HG03108 (cell line): ENCODE measurements at regions not wholly inside any gene's neighbourhood (a gene's known extent, or its start where the extent isn't known, plus 50 kb on each side); places are given as distances from the start of the nearest gene placed in this dataset.
"Not testable (repeated sequence)": the region's sequence is repeated elsewhere in the genome, so short reads cannot be mapped to it uniquely, and the experiment has no call there.

ENCODE experiments used
- ATAC-seq: cut with Tn5 transposase; IDR thresholded peaks from one replicate; pipeline ENCODE4 v1.9.1; 2021; ENCODE audit warnings: moderate library complexity; ENCODE audit not compliant: unreplicated experiment

GRCh38 chr1:163633366-163633765, 311.6 kb downstream of the NUF2 start:
- no peak for ATAC-seq

DNA sequence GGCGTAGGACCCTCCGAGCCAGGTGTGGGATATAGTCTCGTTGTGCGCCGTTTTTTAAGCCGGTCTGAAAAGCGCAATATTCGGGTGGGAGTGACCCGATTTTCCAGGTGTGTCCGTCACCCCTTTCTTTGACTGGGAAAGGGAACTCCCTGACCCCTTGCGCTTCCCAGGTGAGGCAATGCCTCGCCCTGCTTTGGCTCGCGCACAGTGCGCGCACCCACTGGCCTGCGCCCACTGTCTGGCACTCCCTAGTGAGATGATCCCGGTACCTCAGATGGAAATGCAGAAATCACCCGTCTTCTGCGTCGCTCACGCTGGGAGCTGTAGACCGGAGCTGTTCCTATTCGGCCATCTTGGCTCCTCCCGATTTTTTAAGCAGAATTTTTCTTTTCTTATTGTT, 323.9 kb downstream of the NUF2 start:
- not testable (repeated sequence) for ATAC-seq

GRCh38 chr1:163650624-163651023, 328.9 kb downstream of the NUF2 start:
- ATAC-seq, result no peak

GRCh38 chr1:163652441-163652840, 330.7 kb downstream of the NUF2 start:
- ATAC-seq, result no peak

- ATAC-seq, result no peak
Measured at GRCh38 chr1:163655565-163655964, 333.8 kb downstream of the NUF2 start.

GRCh38 chr1:163656095-163656759, 334.5 kb downstream of the NUF2 start:
- no peak for ATAC-seq

GRCh38 chr1:163657719-163658118, 336.0 kb downstream of the NUF2 start:
- no peak for ATAC-seq

- ATAC-seq, result no peak
Measured at GRCh38 chr1:163661391-163661790, 339.6 kb downstream of the NUF2 start.

GRCh38 chr1:163664671-163665335, 343.0 kb downstream of the NUF2 start:
- no peak for ATAC-seq

GRCh38 chr1:163668472-163668871, 346.7 kb downstream of the NUF2 start:
- no peak for ATAC-seq

- no peak for ATAC-seq
Measured at GRCh38 chr1:163670989-163671757, 349.4 kb downstream of the NUF2 start.

DNA sequence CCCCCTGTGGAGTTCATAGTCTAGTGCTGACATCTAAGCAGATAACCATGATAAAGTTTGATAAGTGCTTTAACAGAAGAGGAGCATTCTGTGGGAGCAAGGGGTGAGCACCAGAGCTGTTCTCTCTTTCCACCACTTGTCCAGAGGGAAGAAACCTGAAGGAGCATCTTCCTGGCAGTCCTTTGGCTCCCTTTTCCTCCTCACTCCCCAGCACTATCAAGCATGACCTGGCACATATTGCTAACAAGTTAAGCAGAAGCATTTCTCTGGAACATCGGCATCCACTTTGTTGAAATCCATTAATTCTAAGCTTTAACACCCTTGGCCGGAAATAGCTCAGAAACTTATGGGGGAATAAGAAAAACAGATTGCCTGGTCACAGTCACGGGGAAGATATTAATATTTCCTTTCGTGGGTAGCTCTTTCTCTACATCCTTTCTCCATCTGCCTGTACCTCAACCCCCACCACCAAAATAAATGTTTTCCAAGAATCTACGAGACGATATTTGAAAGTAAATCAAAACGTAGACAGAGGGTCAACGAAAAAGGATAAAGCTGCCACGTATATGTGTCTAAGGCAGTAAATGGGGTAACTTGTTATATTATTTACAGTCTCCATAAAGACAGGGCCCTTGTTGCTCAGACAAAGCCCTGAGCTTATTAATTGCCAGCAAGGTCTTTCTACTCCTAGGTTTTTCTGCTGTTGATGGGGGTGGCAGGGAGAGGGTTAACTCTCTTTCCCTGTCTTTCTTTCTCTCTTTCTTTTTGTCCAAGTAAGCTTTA, 351.4 kb downstream of the NUF2 start:
- no peak for ATAC-seq

GRCh38 chr1:163673759-163674151, 352.0 kb downstream of the NUF2 start:
- no peak for ATAC-seq

- no peak for ATAC-seq
Measured at GRCh38 chr1:163674236-163674635, 352.5 kb downstream of the NUF2 start.

- no peak for ATAC-seq
Measured at GRCh38 chr1:163684785-163685184, 363.0 kb downstream of the NUF2 start.

DNA sequence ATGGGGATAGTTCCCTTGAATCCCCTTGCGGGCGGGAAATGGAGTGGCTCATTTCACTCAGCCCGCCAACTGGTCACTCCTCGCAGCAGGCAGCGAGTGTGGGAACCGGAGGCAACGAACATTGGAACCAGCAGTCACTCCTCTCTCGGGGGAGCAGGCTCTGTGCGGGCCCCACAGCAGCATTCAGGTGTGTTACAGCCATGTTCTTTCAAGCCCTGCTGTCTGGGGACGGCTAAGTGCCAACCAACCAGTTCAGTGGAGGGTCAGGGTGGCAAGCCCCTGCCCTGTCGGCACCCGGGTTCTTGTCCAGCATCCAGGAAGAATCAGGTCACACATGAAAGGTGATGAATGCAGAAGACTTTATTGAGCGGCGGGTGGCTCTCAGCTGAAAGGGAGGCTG, 370.5 kb downstream of the NUF2 start:
- no peak for ATAC-seq

GRCh38 chr1:163697137-163697536, 375.4 kb downstream of the NUF2 start:
- no peak for ATAC-seq

DNA sequence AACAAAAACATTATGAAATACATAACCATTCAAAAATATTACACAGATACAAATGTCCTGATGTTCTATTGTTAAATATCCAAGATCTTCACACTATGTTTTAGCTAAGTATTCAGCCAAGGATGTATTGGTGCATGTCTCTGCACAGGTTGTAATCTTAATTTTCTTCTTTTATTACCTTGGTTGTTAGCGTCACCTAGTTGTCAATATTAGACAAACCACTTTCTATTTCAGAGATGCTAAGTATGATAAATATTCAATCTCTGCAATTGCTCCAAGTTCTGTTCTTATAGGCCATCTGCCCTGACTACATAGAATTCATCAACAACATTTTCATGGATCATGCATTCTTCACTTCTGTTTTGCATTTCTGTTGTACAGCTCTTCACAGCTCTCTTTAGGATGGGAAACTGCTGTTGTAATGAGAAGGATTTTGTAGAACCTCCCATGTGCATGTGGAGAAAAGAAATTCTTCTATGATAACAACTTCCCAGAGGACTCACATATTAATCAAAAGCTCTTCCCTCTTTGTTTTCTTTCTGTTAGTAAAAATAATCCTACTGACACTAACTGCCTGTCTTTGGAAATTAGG, 380.1 kb downstream of the NUF2 start:
- no peak for ATAC-seq

DNA sequence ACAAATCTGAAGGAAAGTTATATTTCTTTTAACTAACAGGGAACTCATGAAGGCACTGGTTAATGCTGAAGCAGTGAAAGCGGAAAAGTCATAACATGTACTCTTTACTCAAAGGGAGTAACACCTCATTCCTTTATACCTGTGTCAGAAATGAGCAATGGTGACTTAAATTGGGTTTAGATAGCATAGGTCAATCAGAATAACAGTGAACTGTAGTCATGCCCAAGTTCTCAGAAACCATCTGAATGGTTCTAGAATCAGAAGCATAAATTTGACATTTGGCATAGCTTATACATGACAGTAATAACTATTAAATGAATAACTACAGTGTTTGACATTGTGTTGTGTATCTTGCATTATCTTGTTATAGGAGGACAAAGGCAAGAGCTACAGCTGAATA, 382.0 kb downstream of the NUF2 start:
- ATAC-seq, result no peak

GRCh38 chr1:163706915-163707314, 385.2 kb downstream of the NUF2 start:
- ATAC-seq, result no peak

DNA sequence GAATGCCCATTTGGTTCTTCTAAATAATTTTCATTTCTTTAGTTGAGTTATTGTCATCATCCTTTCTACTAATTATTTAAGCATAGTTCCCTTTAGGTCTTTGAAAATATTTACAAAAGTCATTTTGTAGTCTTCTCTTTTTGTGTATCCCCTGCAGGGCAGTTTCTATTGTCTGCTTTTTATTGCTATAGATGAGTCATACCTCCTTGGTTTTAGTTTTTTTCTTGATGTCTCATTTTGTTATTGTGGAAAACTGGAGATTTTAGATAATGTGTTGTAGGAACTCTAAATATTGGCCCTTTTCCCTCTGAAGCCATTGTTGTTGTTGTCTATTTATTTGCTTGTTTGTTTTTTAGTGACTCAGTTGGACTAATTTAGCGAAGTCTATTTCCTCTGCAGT, 387.9 kb downstream of the NUF2 start:
- no peak for ATAC-seq
